IMR-90 (cell line): ENCODE measurements at regions not wholly inside any gene's neighbourhood (a gene's known extent, or its start where the extent isn't known, plus 50 kb on each side); places are given as distances from the start of the nearest gene placed in this dataset.

Experiments
- ATAC-seq: fragments of 200-7000 bp; cut with Tn5 transposase; 2 replicates; pipeline ENCODE4 v1.9.1; 2020; ENCODE audit warnings: low read depth, mild to moderate bottlenecking, moderate library complexity
- BruUV-seq: library from RNA; stranded (reverse); fragments of 400-500 nt; replicated peaks from 2 replicates; lab custom pipeline; 2021; lab: Mats Ljungman, UMichigan
- CTCF ChIA-PET: fragments of 300-600 bp; formaldehyde crosslinking; extraction: SDS; loops from one replicate; lab custom pipeline; 2021; ENCODE audit warnings: antibody characterized with exemption; lab: Yijun Ruan, JAX
- POLR2A ChIA-PET: fragments of 300-600 bp; sonication (Branson Sonifier 250); formaldehyde crosslinking; loops from one replicate; lab custom pipeline; 2022; ENCODE audit warnings: antibody characterized with exemption; ENCODE audit not compliant: unreplicated experiment; lab: Charles Lee
- DNase-seq: peaks from one replicate; pipeline ENCODE4 v3.0.0; 2013
- H2AFZ ChIP-seq: replicated peaks from 2 replicates; pipeline ENCODE3; 2013; ENCODE audit warnings: low read length, mild to moderate bottlenecking; ENCODE audit not compliant: poor library complexity
- H2AK5ac ChIP-seq: 2 replicates; pipeline ENCODE4 v1.6.1; 2013; ENCODE audit warnings: low read depth, low read length, inconsistent platforms
- H2AK9ac ChIP-seq: replicated peaks from 2 replicates; pipeline ENCODE3; 2013; ENCODE audit warnings: mild to moderate bottlenecking, low read depth, low read length, moderate library complexity; ENCODE audit not compliant: poor library complexity
- H2BK120ac ChIP-seq: 2 replicates; pipeline ENCODE4 v1.6.1; 2013; ENCODE audit warnings: low read depth, low read length, inconsistent platforms
- H2BK15ac ChIP-seq: 3 replicates; pipeline ENCODE4 v1.6.1; 2013; ENCODE audit warnings: low read depth, low read length, inconsistent platforms
- H2BK20ac ChIP-seq: 2 replicates; pipeline ENCODE4 v1.6.1; 2013; ENCODE audit warnings: low read depth, mild to moderate bottlenecking, inconsistent platforms, low read length, moderate library complexity
- H2BK5ac ChIP-seq: 2 replicates; pipeline ENCODE4 v1.6.1; 2013; ENCODE audit warnings: mild to moderate bottlenecking, low read depth, low read length, inconsistent platforms; ENCODE audit not compliant: poor library complexity, severe bottlenecking
- H3K14ac ChIP-seq: replicated peaks from 2 replicates; pipeline ENCODE4 v1.6.1; 2013; ENCODE audit warnings: low read depth, low read length, inconsistent platforms
- H3K18ac ChIP-seq: 2 replicates; pipeline ENCODE4 v1.6.1; 2013; ENCODE audit warnings: low read depth, low read length, control low read depth
- H3K23ac ChIP-seq: 2 replicates; pipeline ENCODE4 v1.6.1; 2013; ENCODE audit warnings: low read depth, low read length, inconsistent platforms
- H3K27ac ChIP-seq: 2 replicates; pipeline ENCODE4 v1.5.1; 2013; ENCODE audit warnings: mild to moderate bottlenecking, control low read depth, low read length; ENCODE audit not compliant: insufficient read depth
- H3K27me3 ChIP-seq: 2 replicates; pipeline ENCODE4 v1.6.1; 2013; ENCODE audit warnings: low read length; ENCODE audit not compliant: control insufficient read depth, insufficient read depth
- H3K36me3 ChIP-seq: 2 replicates; pipeline ENCODE4 v1.6.1; 2013; ENCODE audit warnings: low read length, mixed read lengths; ENCODE audit not compliant: control insufficient read depth, insufficient read depth
- H3K4ac ChIP-seq: 2 replicates; pipeline ENCODE4 v1.6.1; 2013; ENCODE audit warnings: low read depth, low read length, inconsistent platforms
- H3K4me1 ChIP-seq: 2 replicates; pipeline ENCODE4 v1.6.1; 2013; ENCODE audit warnings: low read length, mixed read lengths; ENCODE audit not compliant: control insufficient read depth, insufficient read depth
- H3K4me2 ChIP-seq: 2 replicates; pipeline ENCODE4 v1.6.1; 2013; ENCODE audit warnings: low read depth, mild to moderate bottlenecking, control low read depth, low read length, moderate library complexity
- H3K4me3 ChIP-seq: 2 replicates; pipeline ENCODE4 v1.5.1; 2013; ENCODE audit warnings: low read depth, mild to moderate bottlenecking, control low read depth, low read length, moderate library complexity; ENCODE audit not compliant: insufficient read depth
- H3K56ac ChIP-seq: 2 replicates; pipeline ENCODE4 v1.6.1; 2013; ENCODE audit warnings: low read length, inconsistent platforms; ENCODE audit not compliant: insufficient read depth; ENCODE audit errors: extremely low read depth
- H3K79me1 ChIP-seq, 2 experiments: 2 replicates each; pipeline ENCODE4 v1.6.1; 2013; ENCODE audit warnings: low read length in 2 of 2, inconsistent platforms in 1 of 2, low read depth in 1 of 2
- H3K9ac ChIP-seq: 2 replicates; pipeline ENCODE4 v1.6.1; 2013; ENCODE audit warnings: low read depth, low read length, control low read depth
- H3K9me1 ChIP-seq: 2 replicates; pipeline ENCODE4 v1.6.1; 2013; ENCODE audit warnings: low read length, inconsistent platforms; ENCODE audit not compliant: insufficient read depth
- H3K9me3 ChIP-seq: 2 replicates; pipeline ENCODE4 v1.6.1; 2013; ENCODE audit warnings: low read length; ENCODE audit not compliant: control insufficient read depth, insufficient read depth
- H4K20me1 ChIP-seq: 2 replicates; pipeline ENCODE4 v1.6.1; 2013; ENCODE audit warnings: low read length, inconsistent platforms; ENCODE audit not compliant: insufficient read depth
- H4K5ac ChIP-seq: 2 replicates; pipeline ENCODE4 v1.6.1; 2013; ENCODE audit warnings: mild to moderate bottlenecking, low read depth, low read length, control low read depth
- H4K8ac ChIP-seq, 2 experiments: 2 replicates each; pipeline ENCODE4 v1.6.1; 2013; ENCODE audit warnings: low read depth in 2 of 2, low read length in 2 of 2, control low read depth in 1 of 2, inconsistent platforms in 1 of 2
- H4K91ac ChIP-seq: 2 replicates; pipeline ENCODE4 v1.6.1; 2013; ENCODE audit warnings: low read depth, low read length, inconsistent platforms; ENCODE audit not compliant: insufficient read depth
- BHLHE40 ChIP-seq: fragments of 150-350 bp; IDR thresholded peaks from 2 replicates; pipeline ENCODE4 v1.6.1; 2016; ENCODE audit warnings: mild to moderate bottlenecking, low read depth, low read length
- CEBPB ChIP-seq: IDR thresholded peaks from 2 replicates; pipeline ENCODE4 v1.6.1; 2012; ENCODE audit warnings: low read depth, low read length, improper control_type of control experiment
- CHD1 ChIP-seq: IDR thresholded peaks from 2 replicates; pipeline ENCODE4 v1.6.1; 2012; ENCODE audit warnings: low read depth, low read length, improper control_type of control experiment
- FOS ChIP-seq: fragments of 150-350 bp; IDR thresholded peaks from 2 replicates; pipeline ENCODE4 v1.6.1; 2016; ENCODE audit warnings: low read depth, low read length
- MAFK ChIP-seq: IDR thresholded peaks from 2 replicates; pipeline ENCODE4 v1.6.1; 2012; ENCODE audit warnings: low read depth, low read length, improper control_type of control experiment
- MAZ ChIP-seq: IDR thresholded peaks from 2 replicates; pipeline ENCODE4 v1.6.1; 2012; ENCODE audit warnings: low read depth, mild to moderate bottlenecking, low read length, improper control_type of control experiment, moderate library complexity, borderline replicate concordance
- MXI1 ChIP-seq: IDR thresholded peaks from 2 replicates; pipeline ENCODE4 v1.6.1; 2012; ENCODE audit warnings: low read depth, mild to moderate bottlenecking, low read length, moderate library complexity, borderline replicate concordance
- NFE2L2 ChIP-seq: fragments of 150-350 bp; IDR thresholded peaks from 2 replicates; pipeline ENCODE4 v1.6.1; 2016; ENCODE audit warnings: low read depth, mild to moderate bottlenecking, low read length
- POLR2A ChIP-seq: IDR thresholded peaks from 2 replicates; pipeline ENCODE4 v1.6.1; 2012; ENCODE audit warnings: mild to moderate bottlenecking, low read depth, low read length
- RAD21 ChIP-seq: IDR thresholded peaks from 2 replicates; pipeline ENCODE4 v1.6.1; 2012; ENCODE audit warnings: low read length, improper control_type of control experiment
- RCOR1 ChIP-seq: IDR thresholded peaks from 2 replicates; pipeline ENCODE4 v1.6.1; 2012; ENCODE audit warnings: mild to moderate bottlenecking, low read length, improper control_type of control experiment; ENCODE audit not compliant: insufficient replicate concordance
- RFX5 ChIP-seq: IDR thresholded peaks from 2 replicates; pipeline ENCODE4 v1.8.0; 2012; ENCODE audit warnings: low read depth, mild to moderate bottlenecking, low read length, moderate library complexity
- SMC3 ChIP-seq: fragments of 150-350 bp; IDR thresholded peaks from 2 replicates; pipeline ENCODE4 v1.6.1; 2016; ENCODE audit warnings: low read depth, mild to moderate bottlenecking, antibody characterized with exemption, low read length, moderate library complexity
- WGBS, 2 experiments: methylation state at CpG; one replicate each; pipeline versions ENCODE4 v1.1.5 to v1.1.7; 2013; ENCODE audit warnings: missing lambda C conversion rate in 2 of 2; ENCODE audit not compliant: insufficient read length in 1 of 2; ENCODE audit errors: extremely low coverage in 2 of 2; 5-methylcytosine and 5-hydroxymethylcytosine counted together
- dilution Hi-C: fragments of 300-500 bp; cut with HindIII; formaldehyde crosslinking; loops from one replicate; pipeline ENCODE4 v1.14.3; 2018; ENCODE audit warnings: low sequenced_read_pairs; ENCODE audit not compliant: unreplicated experiment
- in situ Hi-C: fragments of 300-500 bp; cut with MboI; formaldehyde crosslinking; loops from 3 replicates; pipeline ENCODE4 v1.14.3; 2019; ENCODE audit warnings: low sequenced_read_pairs, inconsistent platforms, mixed read lengths
- intact Hi-C: fragments of 100-400 bp; cut with micrococcal nuclease; formaldehyde crosslinking; loops from 2 replicates; pipeline ENCODE4 v1.10.0; 2022
- TF ChIP-seq, protein P1 (sequence below): conservative IDR thresholded peaks from 2 replicates; pipeline ENCODE4 v1.5.1; 2012; ENCODE audit warnings: mild to moderate bottlenecking, low read depth, low read length, improper control_type of control experiment
- TF ChIP-seq, protein P2 (sequence below): fragments of 150-350 bp; IDR thresholded peaks from 2 replicates; pipeline ENCODE4 v1.6.1; 2016; ENCODE audit warnings: low read depth, mild to moderate bottlenecking, low read length, moderate library complexity, borderline replicate concordance
- TF ChIP-seq, protein P3 (sequence below): fragments of 150-350 bp; IDR thresholded peaks from 2 replicates; pipeline ENCODE4 v1.6.1; 2017; ENCODE audit warnings: mild to moderate bottlenecking, antibody characterized with exemption, low read length, low read depth

DNA sequence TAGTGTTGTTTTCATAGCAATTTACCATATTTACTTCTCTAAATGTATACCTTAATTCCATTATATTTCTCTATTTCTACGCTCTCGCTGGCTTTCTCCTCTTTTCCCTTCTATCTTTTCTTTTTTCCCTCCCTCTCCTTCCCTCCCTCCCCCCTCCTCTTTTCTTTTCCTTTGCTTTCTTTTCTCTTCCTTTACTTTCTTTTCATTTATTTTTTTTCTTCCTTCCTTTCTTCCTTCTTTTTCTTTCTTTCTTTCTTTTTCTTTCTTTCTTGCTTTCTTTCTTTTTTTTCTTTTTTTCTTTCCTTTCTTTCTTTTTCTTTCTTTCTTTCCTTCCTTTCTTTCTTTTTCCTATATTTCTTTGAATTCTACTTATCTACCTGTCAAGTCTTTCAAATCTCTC, 533.0 kb upstream of the POT1 start:
- Histone ChIP-seq H4K20me1 (no peaks in the 10 kb centered on the region), H3K23ac (no peak overlapping the region), H3K27me3 (no peaks in the 10 kb centered on the region), H2BK5ac (no peak overlapping the region), H3K4me1 (no peaks in the 10 kb centered on the region), H3K4ac (no peak overlapping the region), H3K56ac (no peak overlapping the region), H3K14ac (no peak overlapping the region), H3K4me2 (no peak overlapping the region), H4K5ac (no peak overlapping the region), H4K91ac (no peak overlapping the region), H3K4me3 (no peak overlapping the region), H2BK15ac (no peak overlapping the region), H4K8ac (no peak overlapping the region), H3K9me1 (no peaks in the 10 kb centered on the region), H3K79me1 (no peaks in the 10 kb centered on the region), H2BK20ac (no peak overlapping the region), H3K27ac (no peak overlapping the region), H3K18ac (no peak overlapping the region), H2AFZ (no peak overlapping the region), H3K9ac (no peak overlapping the region), H2AK5ac (no peak overlapping the region), H3K36me3 (no peaks in the 10 kb centered on the region), H3K9me3 (peaks cover 8% of the 10 kb centered on the region), H2BK120ac (no peak overlapping the region), H2AK9ac (no peak overlapping the region)
- DNase-seq (no peak), ATAC-seq (no peak)
- 57 to 100% methylated on average over 2 of the region's 2 CpGs for WGBS, 2 experiments
- TF ChIP-seq POLR2A, result no peak
- TF ChIP-seq SMC3, result no peak
- no peak for TF ChIP-seq MXI1
- TF ChIP-seq RAD21, result no peak
- TF ChIP-seq, protein P1, sequence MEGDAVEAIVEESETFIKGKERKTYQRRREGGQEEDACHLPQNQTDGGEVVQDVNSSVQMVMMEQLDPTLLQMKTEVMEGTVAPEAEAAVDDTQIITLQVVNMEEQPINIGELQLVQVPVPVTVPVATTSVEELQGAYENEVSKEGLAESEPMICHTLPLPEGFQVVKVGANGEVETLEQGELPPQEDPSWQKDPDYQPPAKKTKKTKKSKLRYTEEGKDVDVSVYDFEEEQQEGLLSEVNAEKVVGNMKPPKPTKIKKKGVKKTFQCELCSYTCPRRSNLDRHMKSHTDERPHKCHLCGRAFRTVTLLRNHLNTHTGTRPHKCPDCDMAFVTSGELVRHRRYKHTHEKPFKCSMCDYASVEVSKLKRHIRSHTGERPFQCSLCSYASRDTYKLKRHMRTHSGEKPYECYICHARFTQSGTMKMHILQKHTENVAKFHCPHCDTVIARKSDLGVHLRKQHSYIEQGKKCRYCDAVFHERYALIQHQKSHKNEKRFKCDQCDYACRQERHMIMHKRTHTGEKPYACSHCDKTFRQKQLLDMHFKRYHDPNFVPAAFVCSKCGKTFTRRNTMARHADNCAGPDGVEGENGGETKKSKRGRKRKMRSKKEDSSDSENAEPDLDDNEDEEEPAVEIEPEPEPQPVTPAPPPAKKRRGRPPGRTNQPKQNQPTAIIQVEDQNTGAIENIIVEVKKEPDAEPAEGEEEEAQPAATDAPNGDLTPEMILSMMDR, result no peak
- no peak for TF ChIP-seq RFX5
- TF ChIP-seq, protein P2, sequence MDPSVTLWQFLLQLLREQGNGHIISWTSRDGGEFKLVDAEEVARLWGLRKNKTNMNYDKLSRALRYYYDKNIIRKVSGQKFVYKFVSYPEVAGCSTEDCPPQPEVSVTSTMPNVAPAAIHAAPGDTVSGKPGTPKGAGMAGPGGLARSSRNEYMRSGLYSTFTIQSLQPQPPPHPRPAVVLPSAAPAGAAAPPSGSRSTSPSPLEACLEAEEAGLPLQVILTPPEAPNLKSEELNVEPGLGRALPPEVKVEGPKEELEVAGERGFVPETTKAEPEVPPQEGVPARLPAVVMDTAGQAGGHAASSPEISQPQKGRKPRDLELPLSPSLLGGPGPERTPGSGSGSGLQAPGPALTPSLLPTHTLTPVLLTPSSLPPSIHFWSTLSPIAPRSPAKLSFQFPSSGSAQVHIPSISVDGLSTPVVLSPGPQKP, result no peak
- TF ChIP-seq CHD1, result no peak
- TF ChIP-seq MAFK, result no peak
- no peak for TF ChIP-seq FOS
- TF ChIP-seq, protein P3, sequence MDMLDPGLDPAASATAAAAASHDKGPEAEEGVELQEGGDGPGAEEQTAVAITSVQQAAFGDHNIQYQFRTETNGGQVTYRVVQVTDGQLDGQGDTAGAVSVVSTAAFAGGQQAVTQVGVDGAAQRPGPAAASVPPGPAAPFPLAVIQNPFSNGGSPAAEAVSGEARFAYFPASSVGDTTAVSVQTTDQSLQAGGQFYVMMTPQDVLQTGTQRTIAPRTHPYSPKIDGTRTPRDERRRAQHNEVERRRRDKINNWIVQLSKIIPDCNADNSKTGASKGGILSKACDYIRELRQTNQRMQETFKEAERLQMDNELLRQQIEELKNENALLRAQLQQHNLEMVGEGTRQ, result no peak
- no peak for TF ChIP-seq BHLHE40
- no peak for TF ChIP-seq RCOR1
- no peak for TF ChIP-seq MAZ
- TF ChIP-seq NFE2L2, result no peak
- TF ChIP-seq CEBPB, result no peak
- dilution Hi-C loops, result no loop called here
- intact Hi-C loops, result no loop called here
- CTCF ChIA-PET, result no interaction called here
- BruUV-seq, result no TSS peak
- POLR2A ChIA-PET, result no interaction called here
- in situ Hi-C loops, result no loop called here
